Stimulated activated CD4-positive, alpha-beta T cell treated with anti-CD3 and anti-CD28 coated beads, TNF-alpha, amount 100 ng/mL, for 48 hours (primary cell): ENCODE measurements at regions not wholly inside any gene's neighbourhood (a gene's known extent, or its start where the extent isn't known, plus 50 kb on each side); places are given as distances from the start of the nearest gene placed in this dataset.
"Not testable (repeated sequence)": the region's sequence is repeated elsewhere in the genome, so short reads cannot be mapped to it uniquely, and the experiment has no call there.

ENCODE experiments used
- DNase-seq, 3 donors: peaks; one replicate each; pipeline ENCODE4 v3.0.0-alpha.2; 2020; ENCODE audit warnings: low read depth in 3 of 3

DNA sequence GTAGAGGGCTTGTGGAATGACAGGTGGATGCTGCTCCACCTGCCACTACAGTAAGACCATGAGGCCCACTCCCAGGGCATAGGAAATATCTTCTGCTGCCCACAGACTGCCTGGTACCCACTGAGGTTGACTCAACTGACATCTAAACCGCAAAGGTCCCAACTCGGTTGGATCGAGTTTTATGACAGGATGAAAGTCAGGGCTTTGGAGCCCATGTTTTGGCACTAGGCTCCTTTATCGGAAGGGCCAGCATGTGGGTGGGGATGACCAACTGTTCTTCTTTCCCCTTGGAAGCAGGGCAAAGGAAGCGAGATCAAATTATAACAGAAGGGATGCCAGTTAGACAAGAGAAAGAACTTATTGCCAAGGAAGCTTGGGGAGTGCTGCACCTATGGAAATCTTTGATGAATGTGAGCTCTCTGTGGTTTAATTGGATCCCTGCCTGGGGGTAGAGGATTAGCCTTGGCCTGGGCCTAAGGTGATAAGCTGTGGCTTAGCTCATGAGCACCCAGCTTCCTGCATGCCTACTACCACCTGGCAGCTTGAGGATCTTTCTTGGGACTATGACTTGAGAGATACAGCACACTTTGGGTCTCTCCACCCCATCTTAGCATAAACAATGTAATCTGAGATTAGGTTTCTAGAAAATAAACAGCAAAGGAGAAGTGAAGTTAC is 121.8 kb downstream of the KCNA5 start:
- DNase-seq = no peak

DNA sequence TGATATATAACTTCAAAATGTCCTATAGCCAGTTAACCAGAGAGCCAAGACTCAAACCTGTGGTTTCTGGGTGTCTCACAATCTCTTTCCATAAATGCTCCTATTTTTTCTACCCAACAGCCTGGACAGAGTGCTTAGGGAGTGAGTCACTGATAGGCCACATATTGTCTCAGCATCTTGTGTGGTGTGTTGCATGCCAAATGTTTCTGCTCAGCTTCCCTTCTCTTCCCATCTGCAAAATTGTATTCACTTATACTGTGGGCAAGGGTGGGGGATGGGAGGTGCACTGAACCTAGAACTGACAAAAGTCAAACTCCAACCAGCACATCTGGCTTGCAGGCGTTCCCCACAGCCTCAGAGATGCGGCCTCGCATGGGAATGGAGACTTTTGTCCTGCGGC is 123.3 kb downstream of the KCNA5 start:
- no peak for DNase-seq

DNA sequence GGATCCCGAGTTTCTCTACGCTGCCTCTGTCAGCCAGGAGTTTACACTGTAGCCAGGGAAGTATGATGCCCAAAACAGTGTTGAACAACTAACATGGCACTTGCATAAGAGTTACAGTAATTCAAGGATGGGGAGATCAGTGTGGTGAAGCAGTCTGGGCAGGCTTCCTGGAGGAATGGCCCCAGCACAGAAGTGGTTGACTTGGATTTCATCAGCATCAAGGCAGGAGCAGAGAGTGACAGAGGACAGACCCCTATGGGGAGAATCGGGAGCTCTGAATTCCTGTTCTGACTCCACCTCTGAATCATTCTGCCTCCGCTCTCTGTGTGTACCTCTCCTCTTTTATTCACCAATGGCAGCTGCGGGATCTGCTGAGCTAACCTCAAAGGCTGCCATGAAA is 124.5 kb downstream of the KCNA5 start:
- no peak for DNase-seq

DNA sequence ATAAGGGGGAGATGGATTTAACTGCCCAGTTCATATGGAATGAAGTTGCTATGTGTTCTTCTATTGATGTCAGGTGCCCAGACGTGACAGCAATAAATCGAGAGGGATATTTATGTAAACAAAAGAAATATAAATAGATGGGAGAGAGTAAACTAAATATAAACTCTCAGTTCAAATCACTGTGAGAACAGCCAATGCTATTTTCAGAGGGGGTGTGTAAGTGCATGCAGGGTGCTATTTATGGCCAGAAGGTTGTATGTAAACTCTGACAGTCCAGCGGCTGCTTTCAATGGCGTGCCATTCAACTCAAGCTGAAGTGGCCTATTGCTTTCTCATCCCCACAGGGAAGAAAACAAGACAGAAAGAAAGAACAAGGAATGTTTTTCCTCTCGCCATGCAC is 127.2 kb downstream of the KCNA5 start:
- DNase-seq = no peak

DNA sequence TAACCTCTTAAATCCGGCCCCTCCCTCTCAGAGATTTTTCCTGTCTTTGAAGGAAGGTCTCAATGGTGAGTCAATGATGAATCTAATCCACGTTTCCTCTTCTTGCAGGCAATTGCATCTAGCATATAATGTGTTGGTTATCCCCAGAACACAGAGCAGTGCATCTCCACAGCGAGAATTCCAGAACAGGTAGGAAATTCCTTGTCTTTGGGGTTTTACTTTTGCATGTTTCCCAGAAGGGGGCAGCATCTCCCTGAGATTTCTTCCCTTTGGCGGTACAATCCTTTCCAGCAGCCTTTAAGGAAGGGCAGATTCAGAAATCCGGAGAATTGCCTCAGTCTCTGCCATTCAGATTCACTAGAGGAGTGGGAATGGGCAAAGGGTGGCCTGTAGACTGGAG is 128.0 kb downstream of the KCNA5 start:
- no peak for DNase-seq

DNA sequence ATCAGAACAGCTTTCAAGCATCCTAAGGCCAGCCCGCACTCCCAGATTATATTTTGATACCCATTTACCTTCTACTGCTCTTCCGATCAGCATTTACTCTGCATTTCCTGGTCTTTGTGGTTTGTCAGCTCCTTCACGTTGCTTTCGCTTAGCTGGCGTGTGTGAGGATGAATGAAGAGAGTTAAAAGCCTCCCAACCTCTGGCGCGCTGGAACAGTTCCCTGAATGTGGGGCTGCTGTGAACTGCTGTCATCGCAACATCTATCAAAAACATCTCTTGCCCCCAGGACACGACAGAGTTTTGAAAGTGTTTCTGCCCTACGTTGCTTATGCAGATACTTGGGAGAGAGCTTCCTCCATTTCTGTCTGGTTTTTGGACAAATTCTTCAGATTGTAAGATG is 129.2 kb downstream of the KCNA5 start:
- DNase-seq = no peak

DNA sequence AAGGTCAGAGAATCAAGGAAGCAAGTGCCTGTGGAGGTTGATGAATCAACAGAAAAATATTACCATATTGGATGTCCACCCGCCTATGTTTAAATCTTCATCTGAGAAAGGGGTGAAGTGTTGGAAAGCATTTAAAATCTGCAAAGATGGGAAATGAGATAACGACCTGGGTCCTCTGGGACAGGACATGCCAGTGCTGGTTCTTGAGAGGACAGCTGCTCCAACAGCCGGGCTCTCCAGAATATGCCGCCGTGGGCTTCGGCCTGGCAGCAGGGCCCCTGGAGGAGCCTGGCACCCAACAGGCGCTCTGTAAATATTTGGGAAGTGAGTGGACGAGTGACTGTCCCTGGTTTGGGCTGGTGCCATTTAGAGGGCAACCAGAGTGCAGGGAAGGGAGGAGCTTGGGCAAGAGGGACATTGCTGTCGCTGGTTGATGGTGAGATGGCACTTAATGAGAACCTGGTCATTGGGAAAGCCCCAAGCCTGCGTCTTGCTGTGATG is 129.9 kb downstream of the KCNA5 start:
- no peak for DNase-seq

DNA sequence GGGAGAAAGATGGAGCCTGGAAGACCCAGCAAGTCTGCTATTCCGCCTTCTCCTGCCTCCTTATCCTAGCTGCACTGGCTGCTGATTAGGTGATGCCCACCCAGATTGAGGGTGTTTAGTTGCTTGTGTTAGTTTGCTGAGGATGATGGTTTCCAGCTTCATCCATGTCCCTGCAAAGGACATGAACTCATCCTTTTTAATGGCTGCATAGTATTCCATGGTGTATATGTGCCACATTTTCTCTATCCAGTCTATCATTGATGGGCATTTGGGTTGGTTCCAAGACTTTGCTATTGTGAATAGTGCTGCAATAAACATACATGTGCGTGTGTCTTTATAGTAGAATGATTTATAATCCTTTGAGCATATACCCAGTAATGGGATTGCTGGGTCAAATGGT is 131.7 kb downstream of the KCNA5 start:
- DNase-seq = not testable (repeated sequence)

DNA sequence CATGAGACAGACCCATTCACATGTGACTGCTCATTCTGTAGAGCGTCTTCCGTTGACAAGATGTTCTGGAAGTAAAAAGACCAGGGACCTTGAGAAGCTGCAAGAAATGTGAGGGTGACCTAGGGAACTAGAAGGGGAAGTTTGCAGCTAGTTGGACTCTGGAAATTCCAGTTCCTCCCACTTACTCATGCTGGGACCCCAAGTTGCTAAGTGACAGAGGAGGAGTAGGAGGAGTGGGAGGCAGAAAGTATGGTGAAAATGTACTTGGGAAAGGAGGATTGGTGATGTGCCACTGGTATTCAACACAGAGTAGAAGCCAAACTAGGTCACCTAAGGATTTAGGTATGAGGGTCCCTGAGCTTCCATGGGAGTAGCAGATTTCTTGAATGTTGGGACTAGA is 132.4 kb downstream of the KCNA5 start:
- no peak for DNase-seq

DNA sequence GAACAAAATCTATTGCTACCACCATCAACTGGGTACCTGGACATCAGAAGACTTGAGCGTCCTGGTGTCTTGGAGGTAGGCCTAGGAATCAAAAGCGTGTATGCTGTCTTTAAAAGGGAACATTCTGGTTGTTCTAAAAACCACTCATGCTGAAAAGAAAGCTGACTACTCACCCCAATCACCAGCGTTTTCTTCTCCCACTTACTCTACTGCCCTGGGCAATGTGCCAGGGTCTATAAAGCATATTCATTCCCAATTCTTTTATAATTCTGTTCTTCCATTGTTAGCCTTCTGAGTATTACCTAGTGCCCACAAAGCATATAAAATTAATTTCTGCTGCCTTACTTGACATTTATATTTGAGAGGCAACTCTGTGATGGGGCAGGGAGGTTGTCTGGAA is 133.4 kb downstream of the KCNA5 start:
- no peak for DNase-seq

DNA sequence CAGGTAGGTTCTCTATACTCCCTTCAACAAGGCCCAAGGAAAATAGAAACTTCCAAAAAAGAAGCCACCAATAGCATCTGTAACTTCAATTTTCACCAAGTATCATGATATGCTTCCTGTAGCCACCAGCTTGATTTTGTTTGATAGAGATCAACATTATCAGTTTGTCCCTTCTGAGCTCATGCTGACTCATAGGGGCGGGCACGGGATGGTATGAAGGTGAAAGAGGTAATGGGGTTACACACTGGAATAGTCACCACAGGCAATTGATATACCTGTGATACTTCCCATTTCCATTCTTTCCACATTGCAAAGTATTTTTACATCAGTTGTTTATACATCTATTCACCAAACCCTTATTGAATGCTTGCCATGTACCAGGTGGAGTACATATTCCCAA is 134.1 kb downstream of the KCNA5 start:
- no peak for DNase-seq

DNA sequence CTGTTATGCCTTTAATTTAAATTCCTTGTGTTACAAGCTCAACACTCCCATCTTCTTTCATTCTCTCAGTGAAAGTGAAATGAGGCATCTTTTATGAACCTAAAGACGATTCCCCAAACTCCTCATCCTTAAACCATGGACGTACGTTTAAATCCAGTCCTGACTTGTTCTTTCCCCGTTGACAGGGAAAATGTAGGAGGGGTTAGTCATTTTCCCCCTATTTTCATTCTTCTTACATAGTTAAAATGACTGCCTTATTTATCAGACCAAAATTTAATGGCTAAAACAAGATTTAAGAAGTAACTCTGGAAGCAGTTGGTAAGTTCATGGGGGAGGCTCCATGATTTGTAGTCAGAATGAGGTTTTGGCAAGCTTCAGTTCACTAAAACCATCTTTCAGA is 134.9 kb downstream of the KCNA5 start:
- no peak for DNase-seq

DNA sequence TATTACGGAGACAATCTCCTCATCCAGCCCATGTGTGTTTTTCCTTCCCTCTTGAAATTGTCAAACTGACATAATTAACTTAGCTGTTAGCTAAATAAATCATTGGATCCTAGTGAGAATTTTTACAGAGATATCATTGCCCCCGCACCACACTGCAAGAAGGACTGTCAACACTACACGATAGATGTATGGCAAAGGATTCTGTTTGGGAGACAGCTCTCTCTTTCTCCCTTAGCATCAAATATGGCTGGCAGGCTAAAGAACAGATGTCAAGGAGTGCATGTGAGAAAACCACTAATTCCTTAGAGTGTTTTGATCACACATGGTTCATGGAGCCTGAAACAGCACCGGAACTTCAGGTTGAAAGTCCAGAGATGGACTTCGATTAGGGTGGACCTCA is 136.8 kb downstream of the KCNA5 start:
- no peak for DNase-seq

DNA sequence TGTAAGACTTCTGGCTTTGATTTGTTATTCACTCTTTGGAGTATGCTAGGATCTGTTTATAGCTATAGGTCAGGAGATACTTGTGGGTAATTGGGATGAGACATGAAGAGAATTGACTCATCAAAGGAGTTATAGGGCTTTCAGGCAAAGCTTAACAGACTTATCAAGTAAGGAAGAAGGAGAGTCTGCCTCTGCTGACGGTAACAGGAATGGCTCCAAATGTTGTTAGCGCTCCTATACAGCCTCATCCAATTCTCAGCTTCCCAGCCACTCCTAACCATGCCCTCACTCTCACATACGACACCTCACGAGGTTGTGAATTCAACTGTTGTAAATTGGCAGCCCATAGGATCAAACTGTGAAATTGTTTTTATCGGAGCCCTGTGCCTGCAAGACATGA is 140.5 kb downstream of the KCNA5 start:
- no peak for DNase-seq

DNA sequence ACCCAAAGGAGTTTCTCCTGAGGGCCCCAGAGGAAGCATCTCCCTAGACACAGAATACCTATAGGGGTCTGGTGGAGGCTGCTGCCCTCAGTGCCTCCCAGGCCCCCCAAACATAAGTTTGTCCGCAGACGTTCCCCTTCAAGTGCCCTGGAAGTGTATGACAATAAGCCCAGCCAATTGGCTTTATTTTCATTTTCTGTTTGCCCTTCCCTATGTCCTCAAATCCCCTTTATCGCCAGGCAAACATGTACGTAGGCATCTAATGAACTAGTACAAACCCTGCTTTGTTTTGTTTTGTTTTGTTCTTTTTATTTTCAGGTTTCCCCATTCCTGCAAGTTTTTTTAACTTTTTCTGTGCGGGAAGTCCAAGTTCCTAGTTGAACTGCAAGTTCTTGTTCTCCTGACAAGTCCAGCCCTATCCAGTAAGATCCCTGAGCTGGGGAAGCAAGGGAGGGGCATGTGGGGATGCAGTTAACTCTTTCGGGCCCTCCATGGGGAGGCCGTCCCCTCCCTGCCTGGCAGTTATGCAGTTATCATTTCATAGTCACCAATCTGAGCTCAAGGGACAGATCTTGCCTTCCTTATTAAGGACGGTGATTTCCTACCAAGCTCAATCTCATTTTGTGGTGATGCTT is 141.9 kb downstream of the KCNA5 start:
- DNase-seq = no peak

DNA sequence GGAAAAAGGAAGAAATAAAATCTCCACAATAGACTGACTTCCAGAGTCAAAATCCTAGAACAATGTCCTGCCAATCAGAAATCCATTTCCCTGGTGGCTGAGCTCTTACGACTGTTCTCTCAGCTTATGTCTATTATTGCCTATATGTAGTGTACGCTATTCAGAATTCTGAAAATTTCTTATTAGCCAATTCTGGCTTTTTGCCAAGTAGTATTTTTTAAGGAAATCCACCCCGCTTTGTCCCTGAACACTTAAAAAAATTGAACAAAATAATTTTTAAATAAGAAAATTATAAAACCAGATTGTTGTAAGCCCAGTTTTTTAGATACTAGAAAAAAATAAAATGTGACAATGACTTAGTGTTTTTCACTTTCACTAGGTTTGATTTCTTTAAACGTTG is 143.0 kb downstream of the KCNA5 start:
- no peak for DNase-seq

DNA sequence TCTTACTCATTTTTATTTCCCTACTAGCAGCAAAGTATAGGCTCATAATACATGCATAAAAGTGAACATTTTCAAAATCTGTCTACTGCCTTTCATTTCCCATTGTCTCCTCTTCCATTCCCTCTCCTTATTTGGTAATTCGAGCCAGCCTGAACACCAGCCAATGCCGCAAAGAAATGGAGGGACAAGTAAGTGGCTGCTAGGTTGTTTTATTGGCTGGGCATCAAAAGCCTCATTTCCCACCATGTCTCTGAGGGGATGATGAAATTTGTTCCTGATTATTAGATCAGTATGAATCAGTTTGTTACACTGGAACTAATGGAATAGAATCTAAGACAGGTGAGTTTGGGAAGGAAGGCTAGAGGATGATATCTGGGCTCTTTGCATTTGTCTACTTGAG is 143.5 kb downstream of the KCNA5 start:
- no peak for DNase-seq

DNA sequence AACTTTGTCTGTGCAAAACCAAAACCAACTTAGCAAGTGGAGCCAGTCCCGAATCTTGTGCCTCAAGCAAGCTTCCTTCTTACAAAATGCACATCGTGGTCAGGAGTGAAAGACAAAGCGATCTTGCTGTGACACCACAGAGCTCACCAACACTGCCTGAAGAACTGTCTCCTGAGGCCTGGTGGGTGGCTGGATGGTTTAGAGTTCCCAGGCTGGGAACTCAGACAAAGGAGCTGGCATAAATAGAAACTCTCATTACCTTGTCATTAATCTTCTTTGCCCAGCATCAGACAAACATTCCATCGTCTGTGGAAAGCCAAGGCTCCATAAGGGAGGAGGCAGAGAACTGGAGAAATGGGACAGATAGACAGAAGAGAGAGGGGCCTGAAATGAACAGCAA is 144.8 kb downstream of the KCNA5 start:
- DNase-seq = no peak

DNA sequence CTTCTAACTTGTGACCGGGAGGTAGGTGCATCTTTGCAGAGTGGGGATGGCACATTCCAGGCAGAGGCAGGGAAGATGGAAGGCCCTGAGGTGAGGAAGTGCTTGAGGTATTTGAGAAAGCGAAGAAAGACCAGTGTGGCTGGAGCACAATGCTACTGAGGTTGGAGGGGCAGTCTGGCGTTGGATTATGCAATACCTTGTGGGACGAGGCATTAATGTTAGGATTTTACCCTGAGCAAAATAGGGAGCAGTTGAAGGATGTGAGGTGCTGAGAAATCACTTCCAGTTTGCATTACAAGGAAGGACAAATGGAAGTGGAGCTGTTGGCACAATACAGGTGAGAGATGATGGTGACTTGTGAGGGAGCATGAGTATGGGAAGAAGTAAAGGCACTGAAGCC is 145.5 kb downstream of the KCNA5 start:
- no peak for DNase-seq

DNA sequence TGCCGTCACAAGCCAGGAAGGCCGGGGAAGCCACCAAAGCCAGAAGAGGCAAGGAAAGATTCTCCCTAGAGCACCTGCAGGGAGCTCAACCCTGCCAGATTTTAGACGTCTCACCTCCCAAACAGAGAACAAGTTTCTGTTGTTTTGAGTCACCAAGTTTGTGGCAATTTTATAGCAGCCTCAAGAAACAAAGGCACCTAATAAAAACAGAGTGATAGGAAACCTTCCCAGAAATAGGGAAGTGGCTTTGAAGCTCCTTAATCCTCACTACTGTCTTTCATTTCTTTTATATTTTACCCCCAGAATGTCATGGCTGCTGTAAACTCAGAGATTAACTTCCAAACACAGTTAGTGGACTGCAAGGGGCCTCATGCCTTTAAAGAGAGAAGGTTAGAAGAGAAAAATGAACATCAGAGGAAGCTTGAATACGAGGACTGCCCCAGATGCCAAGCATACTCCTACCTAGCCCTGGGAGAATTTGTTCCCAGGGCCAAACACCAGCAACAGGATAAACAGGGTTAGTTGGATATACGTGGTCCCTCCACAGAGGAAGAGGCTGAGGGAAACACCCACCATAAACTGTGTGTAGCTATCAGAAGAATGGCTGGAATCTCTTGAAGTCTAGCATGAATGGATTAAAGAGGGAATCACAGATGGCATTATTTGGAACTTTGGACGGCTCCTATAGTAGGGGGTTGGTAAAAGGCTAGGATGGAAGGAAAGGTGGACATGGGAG is 148.3 kb downstream of the KCNA5 start:
- no peak for DNase-seq

DNA sequence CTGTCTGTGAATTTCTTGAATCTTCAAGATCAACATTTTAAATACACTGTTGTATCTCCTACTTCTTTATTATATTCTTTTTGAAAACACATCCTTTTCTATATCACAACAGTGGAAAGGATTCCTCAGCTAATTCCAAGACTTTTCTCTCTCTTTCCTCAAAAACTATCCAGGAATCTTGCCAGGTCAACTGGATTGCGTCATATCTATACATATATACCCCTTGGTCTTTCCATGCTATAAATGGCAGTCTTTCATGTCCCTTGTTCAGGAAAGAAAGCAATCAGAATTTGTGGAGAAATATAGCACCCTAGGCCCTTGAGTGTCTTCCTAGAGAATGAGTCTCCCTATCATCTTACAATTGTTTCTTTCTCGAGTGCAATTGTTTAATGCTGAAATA is 149.0 kb downstream of the KCNA5 start:
- no peak for DNase-seq

DNA sequence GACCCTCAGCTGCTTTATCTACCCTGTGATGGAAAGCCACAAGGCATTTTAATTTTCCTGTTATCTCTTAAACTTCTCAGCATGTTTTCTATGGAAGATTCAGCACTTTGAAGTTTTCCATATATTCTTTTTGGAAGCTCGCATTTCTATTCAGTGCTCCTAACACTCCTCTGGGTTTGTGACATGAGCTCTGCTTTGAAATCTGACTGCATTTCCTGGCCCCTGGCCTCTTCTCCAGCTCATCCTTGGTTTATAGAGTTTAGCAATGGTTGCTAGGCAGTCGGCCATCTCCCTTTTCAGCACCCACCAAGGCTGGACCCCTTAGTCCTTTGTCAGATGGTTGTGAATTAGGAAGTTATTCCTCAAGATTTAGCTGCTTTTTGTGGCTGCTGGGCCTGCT is 150.6 kb downstream of the KCNA5 start:
- DNase-seq = no peak

DNA sequence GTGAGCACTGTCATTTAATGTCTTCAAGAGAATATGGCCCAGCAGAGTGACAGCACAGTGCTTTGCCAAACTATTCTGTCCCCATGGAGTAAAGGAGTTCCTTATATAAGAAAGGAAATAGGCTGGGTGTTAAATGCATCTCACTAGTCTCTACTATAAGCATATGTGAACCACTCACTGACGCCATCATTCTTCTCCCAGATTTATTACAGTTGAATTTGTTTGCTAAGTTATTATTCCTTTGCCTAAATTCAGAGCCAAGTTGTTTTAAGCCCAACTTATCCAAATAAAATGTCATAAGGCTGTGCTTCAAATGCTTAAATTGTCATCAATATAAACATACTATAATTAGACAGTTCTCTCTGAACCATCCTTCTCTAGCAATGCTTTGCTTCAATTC is 151.6 kb downstream of the KCNA5 start:
- no peak for DNase-seq
